D721Med (cell line): ENCODE measurements at regions not wholly inside any gene's neighbourhood (a gene's known extent, or its start where the extent isn't known, plus 50 kb on each side); places are given as distances from the start of the nearest gene placed in this dataset.

Experiments used
- DNase-seq: peaks from one replicate; pipeline ENCODE4 v3.0.0; 2011; ENCODE audit warnings: low spot score; ENCODE audit not compliant: insufficient read length
- FAIRE-seq: peaks from 2 replicates; lab custom pipeline; 2011; peaks lifted over from hg19 to GRCh38; lab: Jason Lieb, UNC
- TF ChIP-seq, protein P1 (sequence below): IDR thresholded peaks from 2 replicates; pipeline ENCODE4 v1.5.1; 2012; ENCODE audit warnings: mild to moderate bottlenecking, control low read depth; ENCODE audit not compliant: insufficient read depth; ENCODE audit errors: missing control alignments

DNA sequence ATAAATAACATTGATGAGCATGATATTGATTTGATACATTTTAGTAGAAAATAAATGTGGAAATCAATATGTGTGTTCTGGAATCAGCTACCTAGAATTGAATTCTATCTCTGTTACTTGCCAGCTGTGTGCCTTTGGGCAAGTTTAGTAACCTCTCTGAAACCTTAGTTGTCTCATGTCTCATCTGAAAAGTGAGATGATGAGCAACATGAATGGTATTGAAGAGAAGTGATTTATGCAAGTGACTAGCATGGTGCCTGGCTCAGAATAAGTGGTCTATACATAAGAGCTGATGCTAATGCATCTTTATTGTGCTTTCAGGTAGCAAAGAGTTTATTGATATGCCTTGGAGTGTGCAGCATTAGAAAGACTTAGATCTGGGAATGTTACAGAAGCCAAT, 383.3 kb downstream of the PRDM2 start:
- TF ChIP-seq, protein P1, sequence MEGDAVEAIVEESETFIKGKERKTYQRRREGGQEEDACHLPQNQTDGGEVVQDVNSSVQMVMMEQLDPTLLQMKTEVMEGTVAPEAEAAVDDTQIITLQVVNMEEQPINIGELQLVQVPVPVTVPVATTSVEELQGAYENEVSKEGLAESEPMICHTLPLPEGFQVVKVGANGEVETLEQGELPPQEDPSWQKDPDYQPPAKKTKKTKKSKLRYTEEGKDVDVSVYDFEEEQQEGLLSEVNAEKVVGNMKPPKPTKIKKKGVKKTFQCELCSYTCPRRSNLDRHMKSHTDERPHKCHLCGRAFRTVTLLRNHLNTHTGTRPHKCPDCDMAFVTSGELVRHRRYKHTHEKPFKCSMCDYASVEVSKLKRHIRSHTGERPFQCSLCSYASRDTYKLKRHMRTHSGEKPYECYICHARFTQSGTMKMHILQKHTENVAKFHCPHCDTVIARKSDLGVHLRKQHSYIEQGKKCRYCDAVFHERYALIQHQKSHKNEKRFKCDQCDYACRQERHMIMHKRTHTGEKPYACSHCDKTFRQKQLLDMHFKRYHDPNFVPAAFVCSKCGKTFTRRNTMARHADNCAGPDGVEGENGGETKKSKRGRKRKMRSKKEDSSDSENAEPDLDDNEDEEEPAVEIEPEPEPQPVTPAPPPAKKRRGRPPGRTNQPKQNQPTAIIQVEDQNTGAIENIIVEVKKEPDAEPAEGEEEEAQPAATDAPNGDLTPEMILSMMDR = no peak
- DNase-seq = no peak
- no peak for FAIRE-seq

DNA sequence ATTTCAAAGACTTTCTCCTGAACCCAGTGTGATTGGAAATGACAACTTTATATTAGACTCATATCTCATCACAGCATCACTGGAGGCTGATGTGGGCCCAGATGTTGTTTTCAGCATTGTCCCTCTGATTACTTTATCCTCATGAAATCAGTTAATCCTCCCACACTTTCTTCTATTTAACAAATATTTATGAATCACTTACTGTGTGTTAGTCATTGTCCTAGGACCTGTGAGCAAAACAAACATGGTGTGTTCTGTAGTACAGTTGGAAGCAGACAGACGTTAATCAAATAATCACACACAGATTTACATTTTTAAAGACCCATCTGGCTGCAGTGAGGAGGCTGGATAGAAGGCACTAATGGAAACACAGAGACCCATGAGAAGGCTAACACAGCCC, 383.7 kb downstream of the PRDM2 start:
- no peak for FAIRE-seq
- TF ChIP-seq, protein P1 = no peak
- DNase-seq = no peak

DNA sequence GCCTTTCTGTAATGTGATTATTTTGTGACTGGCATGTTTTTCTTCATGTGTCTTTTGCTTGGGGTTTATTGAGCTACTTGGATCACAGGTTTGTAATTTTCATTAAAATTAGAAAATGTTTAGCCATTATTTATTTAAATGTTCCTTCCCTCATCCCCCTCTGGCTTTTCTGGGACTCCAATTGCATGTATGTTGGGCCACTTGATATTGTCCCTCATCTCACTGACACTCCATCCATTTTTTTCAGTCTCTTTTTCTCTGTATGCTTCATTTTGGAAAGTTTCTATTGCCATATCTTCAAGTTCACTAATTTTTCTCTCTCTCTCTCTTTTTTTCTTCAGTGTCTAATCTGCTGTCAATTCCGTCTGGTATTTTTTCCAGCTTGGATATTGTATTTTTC, 390.1 kb downstream of the PRDM2 start:
- no peak for FAIRE-seq
- TF ChIP-seq, protein P1 = no peak
- no peak for DNase-seq

- TF ChIP-seq, protein P1 = no peak
- DNase-seq = no peak
Observed at GRCh38 chr1:14090531-14090930, 390.5 kb downstream of the PRDM2 start.

DNA sequence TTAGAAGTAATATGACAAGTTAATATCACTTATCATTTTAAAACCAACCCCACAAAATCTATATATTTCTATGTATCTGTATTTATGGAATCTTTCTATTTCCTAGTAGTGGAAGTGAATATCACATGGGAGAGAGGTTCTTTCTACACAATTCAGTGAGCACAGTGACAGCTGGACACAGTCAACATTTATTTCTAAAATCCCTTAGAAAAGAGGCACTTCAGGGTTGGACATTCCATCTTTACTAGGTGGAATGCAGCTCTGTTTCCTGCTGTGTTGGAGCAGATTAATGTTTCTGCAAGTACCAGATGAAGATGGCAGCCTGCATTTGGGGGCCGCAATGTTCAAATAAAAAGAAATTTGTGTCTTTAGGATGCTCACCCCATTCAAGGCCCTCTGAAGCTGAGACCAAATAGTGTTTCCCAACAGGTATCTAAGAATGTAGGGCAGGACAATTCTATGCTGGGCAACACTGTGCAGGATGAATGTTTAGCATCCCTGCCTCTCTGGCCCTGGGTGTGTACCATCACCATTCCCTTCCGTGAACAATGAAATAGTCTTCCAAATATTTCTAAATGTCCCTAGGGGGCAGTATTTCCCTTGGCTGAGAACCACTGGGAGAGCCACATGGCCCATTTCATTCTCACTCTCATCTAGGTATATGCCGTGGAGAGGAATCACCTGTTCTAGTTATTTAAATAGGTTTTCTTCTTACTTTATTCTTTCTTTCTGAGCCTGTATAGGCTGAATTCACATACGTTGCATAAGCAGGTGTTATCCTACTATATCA, 394.8 kb downstream of the PRDM2 start:
- FAIRE-seq (no peak), DNase-seq (no peak)

More at GRCh38 chr1:14090531-14090930, 390.5 kb downstream of the PRDM2 start:
- no peak for FAIRE-seq

GRCh38 chr1:14098294-14098913, 398.4 kb downstream of the PRDM2 start:
- DNase-seq (no peak), FAIRE-seq (no peak)
- TF ChIP-seq, protein P1 = no peak

More for the DNA sequence above, 394.8 kb downstream of the PRDM2 start:
- TF ChIP-seq, protein P1 = peak; percentile 44

GRCh38 chr1:14100444-14100843, 400.5 kb downstream of the PRDM2 start:
- FAIRE-seq = no peak
- no peak for DNase-seq
- TF ChIP-seq, protein P1 = no peak
